ENCODE measurements at regions not wholly inside any gene's neighbourhood (a gene's known extent, or its start where the extent isn't known, plus 50 kb on each side); places are given as distances from the start of the nearest gene placed in this dataset.

GRCh38 chrX:145630081-145630480 lies 187.5 kb upstream of the SLITRK2 start:
- DNase-seq (no peak), ATAC-seq (ENCODE audit: low read depth) (no peak)
- H3K4me2 ChIP-seq (replicated peaks; ENCODE audit: low read depth, low read length, poor library complexity, severe bottlenecking) = no peak overlapping the region
- no peak overlapping the region for H3K9ac ChIP-seq (ENCODE audit: low read length)
- no peaks in the 10 kb centered on the region for H3K79me2 ChIP-seq (ENCODE audit: control insufficient read depth, insufficient read depth, low read length)
- TF ChIP-seq EZH2 (IDR thresholded peaks at IDR 0.05; ENCODE audit: borderline replicate concordance, insufficient read depth, low read depth, low read length, poor library complexity, severe bottlenecking) = no peak
- TF ChIP-seq, protein P1, sequence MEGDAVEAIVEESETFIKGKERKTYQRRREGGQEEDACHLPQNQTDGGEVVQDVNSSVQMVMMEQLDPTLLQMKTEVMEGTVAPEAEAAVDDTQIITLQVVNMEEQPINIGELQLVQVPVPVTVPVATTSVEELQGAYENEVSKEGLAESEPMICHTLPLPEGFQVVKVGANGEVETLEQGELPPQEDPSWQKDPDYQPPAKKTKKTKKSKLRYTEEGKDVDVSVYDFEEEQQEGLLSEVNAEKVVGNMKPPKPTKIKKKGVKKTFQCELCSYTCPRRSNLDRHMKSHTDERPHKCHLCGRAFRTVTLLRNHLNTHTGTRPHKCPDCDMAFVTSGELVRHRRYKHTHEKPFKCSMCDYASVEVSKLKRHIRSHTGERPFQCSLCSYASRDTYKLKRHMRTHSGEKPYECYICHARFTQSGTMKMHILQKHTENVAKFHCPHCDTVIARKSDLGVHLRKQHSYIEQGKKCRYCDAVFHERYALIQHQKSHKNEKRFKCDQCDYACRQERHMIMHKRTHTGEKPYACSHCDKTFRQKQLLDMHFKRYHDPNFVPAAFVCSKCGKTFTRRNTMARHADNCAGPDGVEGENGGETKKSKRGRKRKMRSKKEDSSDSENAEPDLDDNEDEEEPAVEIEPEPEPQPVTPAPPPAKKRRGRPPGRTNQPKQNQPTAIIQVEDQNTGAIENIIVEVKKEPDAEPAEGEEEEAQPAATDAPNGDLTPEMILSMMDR (IDR thresholded peaks at IDR 0.05) = no peak
- intact Hi-C loops (cut with micrococcal nuclease) = no loop called here
- H3K4me3 ChIP-seq (ENCODE audit: control extremely low read depth in 1 of 5, extremely low read depth in 1 of 5, insufficient read depth in 1 of 5, low read depth in 2 of 5, low read length in 4 of 5) = no peak overlapping the region
- no peaks in the 10 kb centered on the region for H3K4me1 ChIP-seq (ENCODE audit: control insufficient read depth in 2 of 2, insufficient read depth in 2 of 2, low read length in 2 of 2)
- ChIA-PET CTCF (no interaction called here), POLR2A (no interaction called here)
- H3K36me3 ChIP-seq (replicated peaks in 1 of 2; ENCODE audit: control extremely low read depth in 1 of 2, control insufficient read depth in 1 of 2, extremely low read depth in 1 of 2, insufficient read depth in 2 of 2, low read length in 1 of 2) = no peaks in the 10 kb centered on the region
- 91% methylated on average over 20 of the region's 21 CpGs for WGBS (ENCODE audit: insufficient coverage)
- no peaks in the 10 kb centered on the region for H4K20me1 ChIP-seq (ENCODE audit: control insufficient read depth, insufficient read depth, low read length, poor library complexity, severe bottlenecking)
- H3K9me3 ChIP-seq (ENCODE audit: control extremely low read depth in 1 of 3, control insufficient read depth in 2 of 3, insufficient read depth in 1 of 3, low read length in 2 of 3) = peaks cover 0 to 17% (median 0%) of the 10 kb centered on the region in 3 donors
- H3K27me3 ChIP-seq (replicated peaks in 1 of 4; ENCODE audit: control extremely low read depth in 1 of 4, control insufficient read depth in 3 of 4, insufficient read depth in 4 of 4, low read length in 3 of 4) = no peaks in the 10 kb centered on the region
- Mint-ChIP-seq H3K9me3 (ENCODE audit: insufficient read depth) (no peaks in the 10 kb centered on the region), H3K27me3 (no peaks in the 10 kb centered on the region), H3K4me3 (no peak overlapping the region), H3K4me1 (no peaks in the 10 kb centered on the region), H3K27ac (no peak overlapping the region)
- H2AFZ ChIP-seq (ENCODE audit: insufficient read depth, low read depth, low read length, poor library complexity, severe bottlenecking) = no peak overlapping the region
- no peak overlapping the region for H3K27ac ChIP-seq (ENCODE audit: low read length in 2 of 2)

- Histone ChIP-seq H2AFZ (ENCODE audit: insufficient read depth, low read depth, low read length, poor library complexity, severe bottlenecking) (no peak overlapping the region), H3K4me3 (ENCODE audit: control extremely low read depth in 1 of 5, extremely low read depth in 1 of 5, insufficient read depth in 1 of 5, low read depth in 2 of 5, low read length in 4 of 5) (no peak overlapping the region), H3K27ac (ENCODE audit: low read length in 2 of 2) (no peak overlapping the region), H3K4me1 (ENCODE audit: control insufficient read depth in 2 of 2, insufficient read depth in 2 of 2, low read length in 2 of 2) (no peaks in the 10 kb centered on the region), H3K9ac (ENCODE audit: low read length) (no peak overlapping the region), H4K20me1 (ENCODE audit: control insufficient read depth, insufficient read depth, low read length, poor library complexity, severe bottlenecking) (no peaks in the 10 kb centered on the region), H3K4me2 (replicated peaks; ENCODE audit: low read depth, low read length, poor library complexity, severe bottlenecking) (no peak overlapping the region), H3K79me2 (ENCODE audit: control insufficient read depth, insufficient read depth, low read length) (no peaks in the 10 kb centered on the region), H3K9me3 (ENCODE audit: control extremely low read depth in 1 of 3, control insufficient read depth in 2 of 3, insufficient read depth in 1 of 3, low read length in 2 of 3) (peaks cover 0 to 17% (median 0%) of the 10 kb centered on the region in 3 donors), H3K36me3 (replicated peaks in 1 of 2; ENCODE audit: control extremely low read depth in 1 of 2, control insufficient read depth in 1 of 2, extremely low read depth in 1 of 2, insufficient read depth in 2 of 2, low read length in 1 of 2) (no peaks in the 10 kb centered on the region), H3K27me3 (replicated peaks in 1 of 4; ENCODE audit: control extremely low read depth in 1 of 4, control insufficient read depth in 3 of 4, insufficient read depth in 4 of 4, low read length in 3 of 4) (no peaks in the 10 kb centered on the region)
- H3K9me3 Mint-ChIP-seq (ENCODE audit: insufficient read depth) = no peaks in the 10 kb centered on the region
- H3K4me1 Mint-ChIP-seq = no peaks in the 10 kb centered on the region
- no peaks in the 10 kb centered on the region for H3K27me3 Mint-ChIP-seq
- 96% methylated on average over 37 of the region's 40 CpGs for WGBS (ENCODE audit: insufficient coverage)
- H3K4me3 Mint-ChIP-seq = no peak overlapping the region
- H3K27ac Mint-ChIP-seq = no peak overlapping the region
- ChIA-PET CTCF (no interaction called here), POLR2A (no interaction called here)
- ATAC-seq (ENCODE audit: low read depth) (no peak), DNase-seq (no peak)
- TF ChIP-seq, protein P1 (IDR thresholded peaks at IDR 0.05) = no peak
- TF ChIP-seq EZH2 (IDR thresholded peaks at IDR 0.05; ENCODE audit: borderline replicate concordance, insufficient read depth, low read depth, low read length, poor library complexity, severe bottlenecking) = no peak
- intact Hi-C loops (cut with micrococcal nuclease) = no loop called here
These were observed 186.7 kb upstream of the SLITRK2 start for GRCh38 chrX:145630806-145631435.

All from B cell (primary cell).